ENCODE measurements at regions not wholly inside any gene's neighbourhood (a gene's known extent, or its start where the extent isn't known, plus 50 kb on each side); places are given as distances from the start of the nearest gene placed in this dataset.

DNA sequence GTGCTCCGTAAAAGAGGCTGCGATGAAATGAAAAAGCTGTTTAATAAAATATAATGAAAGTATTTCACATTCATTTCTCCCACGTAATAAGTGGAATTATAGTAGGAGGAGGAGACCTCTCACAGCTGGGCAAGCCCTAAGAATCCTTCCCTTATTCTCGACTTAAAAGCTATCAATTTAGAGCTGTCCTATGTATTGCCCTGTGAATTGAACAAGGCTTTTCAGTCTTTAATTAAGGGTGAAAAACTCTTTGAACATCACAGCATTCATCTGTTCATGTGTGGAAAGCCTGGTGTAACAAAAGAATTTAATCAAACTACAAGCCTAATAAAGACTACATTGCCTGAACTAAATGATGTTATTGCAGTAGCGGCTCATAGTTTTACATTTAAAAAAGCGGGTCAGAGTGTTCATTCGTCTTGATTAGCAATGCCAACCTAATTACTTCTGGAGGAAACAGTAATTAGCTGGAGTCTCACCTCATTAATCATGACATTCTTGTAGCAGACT lies 142.0 kb downstream of the ETNK1 start:
- ChIA-PET CTCF (ENCODE audit: unreplicated experiment) (no interaction called here), POLR2A (interaction anchor here (0.6 to 0.8 kb wide), 2 partner anchors 20 to 704 kb away, joined by 3 read pairs; no protein-coding TSS in a partner anchor)
- H3K79me2 ChIP-seq (ENCODE audit: insufficient read depth, low read depth, low read length), result no peaks in the 10 kb centered on the region
- no peak overlapping the region for H3K27ac ChIP-seq (ENCODE audit: low read depth, low read length, poor library complexity, severe bottlenecking)
- no peak for TF ChIP-seq EZH2phosphoT487 (IDR thresholded peaks at IDR 0.05; ENCODE audit: borderline replicate concordance, low read depth, low read length)
- TF ChIP-seq, protein P1, sequence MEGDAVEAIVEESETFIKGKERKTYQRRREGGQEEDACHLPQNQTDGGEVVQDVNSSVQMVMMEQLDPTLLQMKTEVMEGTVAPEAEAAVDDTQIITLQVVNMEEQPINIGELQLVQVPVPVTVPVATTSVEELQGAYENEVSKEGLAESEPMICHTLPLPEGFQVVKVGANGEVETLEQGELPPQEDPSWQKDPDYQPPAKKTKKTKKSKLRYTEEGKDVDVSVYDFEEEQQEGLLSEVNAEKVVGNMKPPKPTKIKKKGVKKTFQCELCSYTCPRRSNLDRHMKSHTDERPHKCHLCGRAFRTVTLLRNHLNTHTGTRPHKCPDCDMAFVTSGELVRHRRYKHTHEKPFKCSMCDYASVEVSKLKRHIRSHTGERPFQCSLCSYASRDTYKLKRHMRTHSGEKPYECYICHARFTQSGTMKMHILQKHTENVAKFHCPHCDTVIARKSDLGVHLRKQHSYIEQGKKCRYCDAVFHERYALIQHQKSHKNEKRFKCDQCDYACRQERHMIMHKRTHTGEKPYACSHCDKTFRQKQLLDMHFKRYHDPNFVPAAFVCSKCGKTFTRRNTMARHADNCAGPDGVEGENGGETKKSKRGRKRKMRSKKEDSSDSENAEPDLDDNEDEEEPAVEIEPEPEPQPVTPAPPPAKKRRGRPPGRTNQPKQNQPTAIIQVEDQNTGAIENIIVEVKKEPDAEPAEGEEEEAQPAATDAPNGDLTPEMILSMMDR (conservative IDR thresholded peaks at IDR 0.05; ENCODE audit: low read length), result no peak
- H4K20me1 ChIP-seq (ENCODE audit: insufficient read depth, low read length), result no peaks in the 10 kb centered on the region
- intact Hi-C loops (cut with micrococcal nuclease; ENCODE audit: unreplicated experiment), result no loop called here
- no peaks in the 10 kb centered on the region for H3K9me3 ChIP-seq (ENCODE audit: low read length)
- DNase-seq (ENCODE audit: low spot score), result no peak
- no peaks in the 10 kb centered on the region for H3K36me3 ChIP-seq (ENCODE audit: insufficient read depth, low read length)
- BruUV-seq (replicated peaks), result no TSS peak
- H3K9me2 ChIP-seq (ENCODE audit: insufficient read depth, low read length), result no peaks in the 10 kb centered on the region
- H3K4me1 ChIP-seq (ENCODE audit: insufficient read depth, low read length, poor library complexity, severe bottlenecking), result no peaks in the 10 kb centered on the region
- H3K4me2 ChIP-seq (ENCODE audit: low read length), result no peak overlapping the region
- H3K4me3 ChIP-seq (ENCODE audit: low read depth, low read length, poor library complexity, severe bottlenecking), result no peak overlapping the region
- H2AFZ ChIP-seq (ENCODE audit: low read length), result no peak overlapping the region

GRCh38 chr12:22781339-22781738 lies 156.4 kb downstream of the ETNK1 start:
- CTCF ChIA-PET (ENCODE audit: unreplicated experiment), result no interaction called here
- POLR2A ChIA-PET, result no interaction called here
- H3K27ac ChIP-seq (ENCODE audit: low read depth, low read length, poor library complexity, severe bottlenecking), result no peak overlapping the region
- TF ChIP-seq, protein P1 (conservative IDR thresholded peaks at IDR 0.05; ENCODE audit: low read length), result no peak
- TF ChIP-seq EZH2phosphoT487 (IDR thresholded peaks at IDR 0.05; ENCODE audit: borderline replicate concordance, low read depth, low read length), result no peak
- H3K36me3 ChIP-seq (ENCODE audit: insufficient read depth, low read length), result no peaks in the 10 kb centered on the region
- H3K79me2 ChIP-seq (ENCODE audit: insufficient read depth, low read depth, low read length), result no peaks in the 10 kb centered on the region
- intact Hi-C loops (cut with micrococcal nuclease; ENCODE audit: unreplicated experiment), result no loop called here
- H3K4me3 ChIP-seq (ENCODE audit: low read depth, low read length, poor library complexity, severe bottlenecking), result no peak overlapping the region
- no peaks in the 10 kb centered on the region for H4K20me1 ChIP-seq (ENCODE audit: insufficient read depth, low read length)
- H3K4me1 ChIP-seq (ENCODE audit: insufficient read depth, low read length, poor library complexity, severe bottlenecking), result no peaks in the 10 kb centered on the region
- no TSS peak for BruUV-seq (replicated peaks)
- H3K4me2 ChIP-seq (ENCODE audit: low read length), result no peak overlapping the region
- H3K9me3 ChIP-seq (ENCODE audit: low read length), result no peaks in the 10 kb centered on the region
- DNase-seq (ENCODE audit: low spot score), result no peak
- no peak overlapping the region for H2AFZ ChIP-seq (ENCODE audit: low read length)
- H3K9me2 ChIP-seq (ENCODE audit: insufficient read depth, low read length), result no peaks in the 10 kb centered on the region

- Histone ChIP-seq H3K4me3 (ENCODE audit: low read depth, low read length, poor library complexity, severe bottlenecking) (no peak overlapping the region), H3K9me2 (ENCODE audit: insufficient read depth, low read length) (no peaks in the 10 kb centered on the region), H3K36me3 (ENCODE audit: insufficient read depth, low read length) (no peaks in the 10 kb centered on the region), H3K9me3 (ENCODE audit: low read length) (no peaks in the 10 kb centered on the region), H3K27ac (ENCODE audit: low read depth, low read length, poor library complexity, severe bottlenecking) (no peak overlapping the region), H3K79me2 (ENCODE audit: insufficient read depth, low read depth, low read length) (no peaks in the 10 kb centered on the region), H3K4me1 (ENCODE audit: insufficient read depth, low read length, poor library complexity, severe bottlenecking) (no peaks in the 10 kb centered on the region), H3K4me2 (ENCODE audit: low read length) (no peak overlapping the region), H4K20me1 (ENCODE audit: insufficient read depth, low read length) (no peaks in the 10 kb centered on the region), H2AFZ (ENCODE audit: low read length) (no peak overlapping the region)
- BruUV-seq (replicated peaks), result no TSS peak
- intact Hi-C loops (cut with micrococcal nuclease; ENCODE audit: unreplicated experiment), result no loop called here
- POLR2A ChIA-PET, result interaction anchor here (0.6 to 1.2 kb wide), 2 partner anchors 22 to 1641 kb away, joined by 3 read pairs; no protein-coding TSS in a partner anchor
- CTCF ChIA-PET (ENCODE audit: unreplicated experiment), result no interaction called here
- TF ChIP-seq EZH2phosphoT487 (IDR thresholded peaks at IDR 0.05; ENCODE audit: borderline replicate concordance, low read depth, low read length), result no peak
- TF ChIP-seq, protein P1 (conservative IDR thresholded peaks at IDR 0.05; ENCODE audit: low read length), result no peak
- DNase-seq (ENCODE audit: low spot score), result no peak
Measured at GRCh38 chr12:22787557-22787956, 162.6 kb downstream of the ETNK1 start.
